ENCODE measurements at regions not wholly inside any gene's neighbourhood (a gene's known extent, or its start where the extent isn't known, plus 50 kb on each side); places are given as distances from the start of the nearest gene placed in this dataset.

DNA sequence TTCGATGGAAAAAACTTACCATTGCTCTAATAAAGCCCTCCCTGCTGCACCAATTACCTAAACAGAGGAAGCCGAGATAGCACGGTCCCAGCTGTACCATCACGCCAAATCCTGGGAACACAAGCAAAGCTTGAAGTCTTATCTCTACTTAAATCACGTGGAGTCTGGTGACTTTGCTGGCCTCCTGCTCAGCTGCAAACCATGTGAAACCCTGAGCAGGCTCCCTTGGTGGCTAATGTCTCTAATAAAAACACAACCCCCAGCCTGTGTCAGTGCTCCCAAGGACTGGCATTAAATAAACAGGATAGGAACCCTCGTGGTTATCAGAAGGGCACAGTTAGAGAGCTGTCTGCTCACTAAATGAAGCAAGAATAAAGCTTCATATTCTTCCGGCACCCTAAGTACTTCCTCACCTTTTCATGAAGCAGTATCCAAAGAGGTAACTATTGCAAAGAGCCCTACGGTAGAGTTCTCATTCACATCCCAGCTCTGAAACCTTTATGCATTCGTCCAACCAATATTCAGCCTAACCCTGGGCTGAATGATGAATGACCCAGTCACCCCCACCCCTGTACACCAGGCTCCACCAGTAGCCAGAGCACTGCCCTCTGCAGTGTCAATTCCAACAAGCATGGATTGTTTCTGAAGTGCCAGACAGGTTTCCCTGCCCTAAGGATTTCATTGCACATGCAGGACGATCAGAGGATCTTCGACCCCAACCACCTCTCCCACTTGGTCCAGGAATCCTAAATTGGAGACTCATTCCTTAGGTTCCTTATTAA lies 452.7 kb upstream of the TMPO start:
- 70% methylated on average over 10 of the region's 11 CpGs for WGBS (ENCODE audit: insufficient coverage)
- intact Hi-C loops (cut with micrococcal nuclease), result no loop called here

DNA sequence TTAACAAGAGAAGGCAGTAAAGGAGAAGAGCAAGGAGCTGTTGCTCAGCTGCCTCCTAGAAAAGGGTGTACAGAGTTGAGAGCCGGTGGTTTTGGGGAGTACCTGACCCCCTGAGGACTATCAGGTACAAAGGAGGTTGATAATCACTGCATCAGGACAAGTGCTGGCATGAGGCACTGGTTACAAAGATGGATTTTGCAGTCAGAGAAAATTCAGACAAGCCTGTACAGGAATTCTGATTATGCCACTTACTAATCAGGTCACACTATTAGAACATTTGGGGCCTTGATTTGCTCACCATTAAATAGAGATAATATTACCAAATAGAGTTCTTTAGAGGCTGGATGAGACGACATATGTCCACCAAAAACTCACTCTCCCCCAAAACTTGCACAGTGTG lies 450.9 kb upstream of the TMPO start:
- H4K20me1 ChIP-seq (ENCODE audit: control insufficient read depth, insufficient read depth, low read length, poor library complexity, severe bottlenecking), result no peaks in the 10 kb centered on the region
- POLR2A ChIA-PET, result no interaction called here
- H3K4me3 ChIP-seq (ENCODE audit: control extremely low read depth in 1 of 5, extremely low read depth in 1 of 5, insufficient read depth in 1 of 5, low read depth in 2 of 5, low read length in 4 of 5), result no peak overlapping the region
- no peak overlapping the region for H3K27ac Mint-ChIP-seq
- H3K4me2 ChIP-seq (replicated peaks; ENCODE audit: low read depth, low read length, poor library complexity, severe bottlenecking), result no peak overlapping the region
- H3K27ac ChIP-seq (ENCODE audit: low read length in 2 of 2), result no peak overlapping the region
- no peaks in the 10 kb centered on the region for H3K27me3 Mint-ChIP-seq
- no peaks in the 10 kb centered on the region for H3K9me3 ChIP-seq (ENCODE audit: control extremely low read depth in 1 of 3, control insufficient read depth in 2 of 3, insufficient read depth in 1 of 3, low read length in 2 of 3)
- H3K9me3 Mint-ChIP-seq (ENCODE audit: insufficient read depth), result no peaks in the 10 kb centered on the region
- no peak for DNase-seq
- H3K4me1 Mint-ChIP-seq, result no peaks in the 10 kb centered on the region
- CTCF ChIA-PET, result no interaction called here
- no peaks in the 10 kb centered on the region for H3K27me3 ChIP-seq (replicated peaks in 1 of 4; ENCODE audit: control extremely low read depth in 1 of 4, control insufficient read depth in 3 of 4, insufficient read depth in 4 of 4, low read length in 3 of 4)
- H3K79me2 ChIP-seq (ENCODE audit: control insufficient read depth, insufficient read depth, low read length), result no peaks in the 10 kb centered on the region
- H3K4me3 Mint-ChIP-seq, result no peak overlapping the region
- no peak overlapping the region for H3K9ac ChIP-seq (ENCODE audit: low read length)
- TF ChIP-seq, protein P1, sequence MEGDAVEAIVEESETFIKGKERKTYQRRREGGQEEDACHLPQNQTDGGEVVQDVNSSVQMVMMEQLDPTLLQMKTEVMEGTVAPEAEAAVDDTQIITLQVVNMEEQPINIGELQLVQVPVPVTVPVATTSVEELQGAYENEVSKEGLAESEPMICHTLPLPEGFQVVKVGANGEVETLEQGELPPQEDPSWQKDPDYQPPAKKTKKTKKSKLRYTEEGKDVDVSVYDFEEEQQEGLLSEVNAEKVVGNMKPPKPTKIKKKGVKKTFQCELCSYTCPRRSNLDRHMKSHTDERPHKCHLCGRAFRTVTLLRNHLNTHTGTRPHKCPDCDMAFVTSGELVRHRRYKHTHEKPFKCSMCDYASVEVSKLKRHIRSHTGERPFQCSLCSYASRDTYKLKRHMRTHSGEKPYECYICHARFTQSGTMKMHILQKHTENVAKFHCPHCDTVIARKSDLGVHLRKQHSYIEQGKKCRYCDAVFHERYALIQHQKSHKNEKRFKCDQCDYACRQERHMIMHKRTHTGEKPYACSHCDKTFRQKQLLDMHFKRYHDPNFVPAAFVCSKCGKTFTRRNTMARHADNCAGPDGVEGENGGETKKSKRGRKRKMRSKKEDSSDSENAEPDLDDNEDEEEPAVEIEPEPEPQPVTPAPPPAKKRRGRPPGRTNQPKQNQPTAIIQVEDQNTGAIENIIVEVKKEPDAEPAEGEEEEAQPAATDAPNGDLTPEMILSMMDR (IDR thresholded peaks at IDR 0.05), result no peak
- no peak for TF ChIP-seq EZH2 (IDR thresholded peaks at IDR 0.05; ENCODE audit: borderline replicate concordance, insufficient read depth, low read depth, low read length, poor library complexity, severe bottlenecking)
- intact Hi-C loops (cut with micrococcal nuclease), result loop anchor here (1.0 kb wide), 1 partner anchor 45 kb away; no protein-coding TSS in a partner anchor
- WGBS (ENCODE audit: insufficient coverage), result 86% methylated on average over 1 of the region's 2 CpGs
- H2AFZ ChIP-seq (ENCODE audit: insufficient read depth, low read depth, low read length, poor library complexity, severe bottlenecking), result no peak overlapping the region
- H3K36me3 ChIP-seq (replicated peaks in 1 of 2; ENCODE audit: control extremely low read depth in 1 of 2, control insufficient read depth in 1 of 2, extremely low read depth in 1 of 2, insufficient read depth in 2 of 2, low read length in 1 of 2), result no peaks in the 10 kb centered on the region
- no peak for ATAC-seq (ENCODE audit: low read depth)
- H3K4me1 ChIP-seq (ENCODE audit: control insufficient read depth in 2 of 2, insufficient read depth in 2 of 2, low read length in 2 of 2), result no peaks in the 10 kb centered on the region

More for the DNA sequence above, 452.7 kb upstream of the TMPO start:
- Histone ChIP-seq H3K4me3 (ENCODE audit: control extremely low read depth in 1 of 5, extremely low read depth in 1 of 5, insufficient read depth in 1 of 5, low read depth in 2 of 5, low read length in 4 of 5) (no peak overlapping the region), H3K4me1 (ENCODE audit: control insufficient read depth in 2 of 2, insufficient read depth in 2 of 2, low read length in 2 of 2) (no peaks in the 10 kb centered on the region), H3K27me3 (replicated peaks in 1 of 4; ENCODE audit: control extremely low read depth in 1 of 4, control insufficient read depth in 3 of 4, insufficient read depth in 4 of 4, low read length in 3 of 4) (no peaks in the 10 kb centered on the region), H3K27ac (ENCODE audit: low read length in 2 of 2) (no peak overlapping the region), H3K79me2 (ENCODE audit: control insufficient read depth, insufficient read depth, low read length) (no peaks in the 10 kb centered on the region), H3K9ac (ENCODE audit: low read length) (no peak overlapping the region), H3K4me2 (replicated peaks; ENCODE audit: low read depth, low read length, poor library complexity, severe bottlenecking) (no peak overlapping the region), H3K36me3 (replicated peaks in 1 of 2; ENCODE audit: control extremely low read depth in 1 of 2, control insufficient read depth in 1 of 2, extremely low read depth in 1 of 2, insufficient read depth in 2 of 2, low read length in 1 of 2) (no peaks in the 10 kb centered on the region), H2AFZ (ENCODE audit: insufficient read depth, low read depth, low read length, poor library complexity, severe bottlenecking) (no peak overlapping the region), H3K9me3 (ENCODE audit: control extremely low read depth in 1 of 3, control insufficient read depth in 2 of 3, insufficient read depth in 1 of 3, low read length in 2 of 3) (no peaks in the 10 kb centered on the region), H4K20me1 (ENCODE audit: control insufficient read depth, insufficient read depth, low read length, poor library complexity, severe bottlenecking) (no peaks in the 10 kb centered on the region)
- DNase-seq, result no peak
- H3K4me3 Mint-ChIP-seq, result no peak overlapping the region
- TF ChIP-seq, protein P1 (IDR thresholded peaks at IDR 0.05), result no peak
- no peak for TF ChIP-seq EZH2 (IDR thresholded peaks at IDR 0.05; ENCODE audit: borderline replicate concordance, insufficient read depth, low read depth, low read length, poor library complexity, severe bottlenecking)
- no peak for ATAC-seq (ENCODE audit: low read depth)
- CTCF ChIA-PET, result no interaction called here
- POLR2A ChIA-PET, result no interaction called here
- no peak overlapping the region for H3K27ac Mint-ChIP-seq
- no peaks in the 10 kb centered on the region for H3K9me3 Mint-ChIP-seq (ENCODE audit: insufficient read depth)
- no peaks in the 10 kb centered on the region for H3K27me3 Mint-ChIP-seq
- H3K4me1 Mint-ChIP-seq, result no peaks in the 10 kb centered on the region
